Activated CD8-positive, alpha-beta memory T cell treated with anti-CD3 and anti-CD28 coated beads for 1 hour (primary cell): ENCODE measurements at regions not wholly inside any gene's neighbourhood (a gene's known extent, or its start where the extent isn't known, plus 50 kb on each side); places are given as distances from the start of the nearest gene placed in this dataset.

Experiments
- DNase-seq, 2 donors: peaks; one replicate each; pipeline ENCODE4 v3.0.0-alpha.2; 2020; ENCODE audit warnings: low read depth in 1 of 2; ENCODE audit errors: extremely low read depth in 1 of 2

- no peak for DNase-seq
These were observed 138.8 kb upstream of the NALF2 start for GRCh38 chrX:69365349-69365748.

- no peak for DNase-seq
These were observed 141.3 kb upstream of the NALF2 start for GRCh38 chrX:69362856-69363255.

- no peak for DNase-seq
These were observed 141.8 kb upstream of the NALF2 start for GRCh38 chrX:69362354-69362753.

- no peak for DNase-seq
These were observed 142.7 kb upstream of the NALF2 start for GRCh38 chrX:69361311-69361845.

DNA sequence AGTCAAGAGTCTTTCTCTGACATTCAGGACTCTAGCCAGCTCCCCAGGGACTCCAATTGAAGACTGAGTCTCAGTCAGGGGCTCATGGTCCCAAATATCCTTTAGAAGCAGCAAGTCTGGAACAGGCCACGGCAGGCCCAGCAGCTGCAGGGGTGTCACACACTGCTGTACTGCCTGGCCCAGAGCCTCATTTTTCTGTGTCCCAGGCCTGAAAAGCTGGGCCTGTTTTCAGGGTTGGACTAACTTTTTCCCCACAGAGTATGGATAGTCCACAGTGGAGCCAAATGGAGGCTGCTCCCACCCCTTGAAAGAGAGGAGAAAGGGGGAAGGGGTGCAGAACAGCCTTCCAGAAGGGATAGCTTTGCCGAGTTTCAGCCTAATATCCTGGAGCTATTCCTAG is 146.8 kb upstream of the NALF2 start:
- DNase-seq: no peak

GRCh38 chrX:69324851-69325250 is 159.6 kb upstream of the PJA1 start:
- no peak for DNase-seq

GRCh38 chrX:69323786-69324720 is 158.8 kb upstream of the PJA1 start:
- DNase-seq: no peak

DNA sequence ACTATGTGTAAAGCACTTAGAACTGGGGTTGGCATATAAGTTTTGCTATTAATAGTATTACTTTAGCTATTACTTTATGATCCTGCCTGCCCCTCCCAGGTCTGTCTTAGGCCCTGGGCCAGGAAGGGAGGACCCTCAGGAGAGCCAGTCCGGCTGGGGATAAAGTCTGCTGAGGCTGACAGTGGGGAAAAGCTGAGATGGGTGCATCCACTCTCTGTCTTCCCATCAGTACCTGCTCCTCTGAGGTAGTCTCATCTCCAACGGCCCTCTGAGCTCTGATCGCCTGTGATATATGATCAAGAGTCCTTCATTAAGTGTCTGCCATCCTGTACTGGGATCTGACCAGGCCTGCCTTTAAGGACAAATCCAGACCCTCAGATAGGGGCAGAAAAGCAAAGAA is 156.5 kb upstream of the PJA1 start:
- no peak for DNase-seq

GRCh38 chrX:69321006-69321655 is 155.9 kb upstream of the PJA1 start:
- no peak for DNase-seq

GRCh38 chrX:69320116-69320515 is 154.9 kb upstream of the PJA1 start:
- DNase-seq: no peak

- DNase-seq: no peak
These were observed 154.1 kb upstream of the PJA1 start for GRCh38 chrX:69319376-69319775.

DNA sequence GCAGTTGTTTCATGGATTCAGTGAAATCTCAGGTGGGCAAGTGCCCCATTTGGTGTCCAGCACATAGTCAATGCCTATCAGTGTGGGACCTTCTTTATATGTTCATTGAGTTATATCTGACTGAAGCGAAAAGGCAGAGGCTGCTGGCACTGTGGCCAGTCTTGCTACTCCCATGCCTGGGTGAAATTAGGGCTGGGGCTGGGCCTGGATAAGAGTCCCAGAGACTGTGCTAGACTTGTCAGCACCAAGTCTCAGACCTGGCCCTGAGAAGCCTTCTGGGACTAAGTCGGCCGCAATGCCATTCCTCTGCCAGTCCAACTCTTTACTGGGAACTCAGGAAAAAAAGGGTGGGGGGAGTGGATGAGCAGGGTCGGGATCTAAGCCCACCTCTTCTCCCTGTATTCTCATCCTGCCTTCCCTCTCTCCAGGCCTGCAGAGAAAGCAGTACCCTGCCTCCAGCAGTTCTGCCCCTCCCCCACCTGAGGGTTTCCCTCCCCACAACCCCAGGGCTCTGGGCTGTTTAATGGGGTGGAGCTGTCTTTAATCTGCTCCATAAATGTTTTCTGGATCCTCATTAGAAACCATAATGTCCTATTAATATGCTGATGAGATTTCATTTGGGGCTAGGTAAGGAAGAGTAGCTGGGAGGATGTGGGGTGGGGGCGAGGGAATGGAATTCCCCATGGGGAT is 153.5 kb upstream of the PJA1 start:
- no peak for DNase-seq

DNA sequence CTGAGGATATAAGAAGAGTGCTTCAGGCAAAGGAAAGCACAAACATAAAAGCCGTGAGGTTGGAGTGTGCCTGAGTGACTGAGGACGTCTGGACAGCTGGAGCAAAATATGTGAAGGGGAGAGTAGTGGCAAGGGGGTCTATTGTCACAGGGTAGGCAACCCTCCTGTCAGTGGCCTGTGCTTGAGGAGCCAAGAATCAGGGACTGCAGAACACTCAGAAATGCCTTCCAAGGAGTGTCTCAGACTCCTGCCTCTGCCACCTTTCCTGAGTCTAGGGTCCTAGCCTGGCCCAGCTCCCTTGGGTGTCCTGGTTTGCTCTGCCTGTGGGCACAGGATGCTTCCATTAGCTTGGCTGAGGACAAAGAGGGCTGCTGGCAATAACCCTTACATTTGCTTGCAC is 152.5 kb upstream of the PJA1 start:
- no peak for DNase-seq

GRCh38 chrX:69314436-69315348 is 149.4 kb upstream of the PJA1 start:
- no peak for DNase-seq

DNA sequence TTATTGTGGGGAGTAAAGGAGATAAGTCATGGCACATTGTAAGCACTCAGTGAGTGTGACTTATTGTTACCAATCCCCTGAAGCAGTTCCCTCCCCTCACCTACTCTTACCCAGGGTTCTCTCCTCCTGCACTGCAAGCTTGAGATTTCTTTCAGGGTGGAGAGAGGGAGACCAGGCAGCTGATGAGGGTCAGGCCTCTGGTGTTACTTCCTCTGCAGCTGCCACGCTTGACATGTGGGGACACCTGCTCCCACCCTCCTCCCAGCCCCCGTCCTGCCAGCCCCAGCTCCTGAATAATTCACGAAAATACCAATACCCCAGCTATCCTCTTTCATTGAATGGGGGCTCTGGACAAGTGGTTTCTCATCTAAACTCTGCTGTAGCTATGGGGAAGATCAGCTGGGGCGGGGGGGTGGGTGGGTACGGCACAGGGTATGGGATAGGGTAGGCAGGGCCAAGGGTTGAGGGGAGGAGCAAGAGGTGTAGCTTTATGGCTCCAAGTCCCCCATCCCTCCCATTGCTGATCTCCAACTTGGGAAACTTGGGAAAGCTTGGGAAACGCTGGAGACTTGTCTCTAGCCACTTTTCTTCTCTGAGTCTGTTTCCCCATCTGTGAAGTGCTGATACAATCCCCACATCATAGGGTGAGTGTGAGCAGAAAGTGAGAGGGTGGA is 148.5 kb upstream of the PJA1 start:
- DNase-seq: no peak

- no peak for DNase-seq
These were observed 146.8 kb upstream of the PJA1 start for GRCh38 chrX:69311936-69312670.

DNA sequence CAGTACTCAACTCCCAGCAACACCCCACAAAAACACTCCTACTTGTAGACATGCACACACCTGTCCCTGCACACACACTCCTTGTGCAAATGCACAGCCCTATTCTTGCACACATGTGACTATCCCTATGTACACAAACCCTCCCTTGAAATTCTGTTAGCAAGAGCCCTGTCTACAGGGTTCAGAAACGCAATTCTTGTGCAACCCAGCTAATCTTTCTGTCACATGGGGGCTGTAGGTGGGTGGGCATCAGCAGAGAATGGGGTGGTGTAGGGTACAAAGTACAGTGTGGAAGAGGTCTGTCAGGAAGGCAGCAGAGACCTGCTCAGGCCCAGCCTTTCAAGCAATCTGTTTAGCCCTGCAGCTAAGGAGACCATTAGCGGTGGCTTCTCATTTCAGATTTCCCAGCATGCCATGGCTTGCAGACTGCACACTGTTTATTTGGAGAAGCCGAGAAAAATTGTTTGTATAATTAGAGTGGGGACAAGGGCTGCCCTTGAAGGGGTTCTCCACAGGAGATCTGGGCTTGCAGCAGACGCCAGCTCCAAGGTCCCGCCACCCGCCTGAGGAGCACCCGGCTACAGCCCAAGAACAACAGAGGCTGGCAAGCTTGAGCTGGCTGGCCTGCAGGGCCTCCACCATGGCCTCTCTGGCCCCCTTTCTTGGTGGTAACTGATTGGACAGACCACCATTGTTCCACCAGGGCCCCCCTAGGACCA is 144.0 kb upstream of the PJA1 start:
- DNase-seq: no peak

DNA sequence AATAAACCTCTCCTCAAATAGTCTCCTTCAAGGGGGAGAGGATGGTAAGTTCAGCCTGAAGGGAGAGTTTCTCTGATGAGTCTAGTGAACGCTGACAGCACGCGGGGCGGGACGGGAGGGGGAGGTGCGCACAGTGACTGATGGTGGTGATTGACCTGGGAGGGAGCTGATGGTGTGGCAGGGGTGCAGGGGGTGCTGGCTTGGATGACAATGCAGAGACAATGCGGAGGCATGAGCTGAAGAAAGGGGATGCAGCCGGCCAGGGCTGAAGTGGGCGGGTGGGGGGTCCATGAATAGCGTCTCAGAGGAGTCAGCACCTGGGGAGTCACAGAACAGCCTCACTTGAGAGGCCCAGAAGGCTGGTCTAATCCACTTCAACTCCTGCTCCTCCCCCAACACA is 142.5 kb upstream of the PJA1 start:
- no peak for DNase-seq

DNA sequence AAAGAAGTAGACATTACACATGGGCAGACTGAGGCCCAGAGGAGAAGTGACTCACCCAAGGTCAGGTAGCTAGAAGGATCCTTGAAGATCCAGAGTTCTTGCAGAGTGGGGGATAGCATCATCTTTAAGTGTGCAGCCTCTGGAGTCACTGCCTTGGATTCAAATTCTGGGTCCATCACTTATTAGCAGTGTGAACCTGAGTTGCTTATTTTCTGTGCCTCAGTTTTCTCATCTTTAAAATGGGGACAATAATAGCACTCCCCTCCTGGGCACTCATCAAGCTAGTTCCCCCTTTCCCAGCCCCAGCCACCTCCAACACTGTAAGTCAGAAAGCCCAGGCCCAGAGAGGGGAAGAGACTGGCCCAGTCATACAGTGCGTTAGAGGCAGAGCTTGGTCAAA is 141.8 kb upstream of the PJA1 start:
- no peak for DNase-seq
